MCF 10A (cell line): ENCODE measurements at regions not wholly inside any gene's neighbourhood (a gene's known extent, or its start where the extent isn't known, plus 50 kb on each side); places are given as distances from the start of the nearest gene placed in this dataset.

Experiments used
- BruUV-seq: library from RNA; stranded (reverse); fragments of 400-500 nt; replicated peaks from 2 replicates; lab custom pipeline; 2021; lab: Mats Ljungman, UMichigan
- CTCF ChIA-PET: fragments of 300-600 bp; sonication (Branson Sonifier 250); formaldehyde crosslinking; extraction: SDS; loops from one replicate; lab custom pipeline; 2021; ENCODE audit warnings: antibody characterized with exemption, inconsistent platforms; lab: Yijun Ruan, JAX
- POLR2A ChIA-PET: fragments of 300-600, 350-650 bp; sonication (Branson Sonifier 250); formaldehyde crosslinking; extraction: SDS; loops from one replicate; lab custom pipeline; 2020; ENCODE audit warnings: antibody characterized with exemption, inconsistent platforms; lab: Yijun Ruan, JAX
- DNase-seq: peaks from one replicate; pipeline ENCODE4 v3.0.0-alpha.2; 2018; ENCODE audit not compliant: unreplicated experiment
- H3K27ac Mint-ChIP-seq: one replicate; pipeline ENCODE4 v1.8.0; 2022; ENCODE audit warnings: mild to moderate bottlenecking, low read depth, mixed read lengths; ENCODE audit not compliant: unreplicated experiment
- H3K27me3 Mint-ChIP-seq: one replicate; pipeline ENCODE4 v1.8.0; 2022; ENCODE audit warnings: mixed read lengths; ENCODE audit not compliant: insufficient read depth, unreplicated experiment
- H3K36me3 Mint-ChIP-seq: one replicate; pipeline ENCODE4 v1.8.0; 2022; ENCODE audit warnings: mild to moderate bottlenecking, moderate library complexity, mixed read lengths; ENCODE audit not compliant: insufficient read depth, unreplicated experiment
- H3K4me1 Mint-ChIP-seq: one replicate; pipeline ENCODE4 v1.8.0; 2022; ENCODE audit warnings: mixed read lengths; ENCODE audit not compliant: insufficient read depth, unreplicated experiment
- H3K4me3 Mint-ChIP-seq: one replicate; pipeline ENCODE4 v1.8.0; 2022; ENCODE audit warnings: mild to moderate bottlenecking, moderate library complexity, mixed read lengths; ENCODE audit not compliant: unreplicated experiment
- H3K9me3 Mint-ChIP-seq: one replicate; pipeline ENCODE4 v1.8.0; 2022; ENCODE audit warnings: mixed read lengths; ENCODE audit not compliant: unreplicated experiment
- CTCF ChIP-seq: fragments of 200-600 bp; IDR thresholded peaks from one replicate; pipeline ENCODE4 v1.8.0; 2022; ENCODE audit warnings: antibody characterized with exemption, mild to moderate bottlenecking; ENCODE audit not compliant: unreplicated experiment
- intact Hi-C: fragments of 100-400 bp; cut with micrococcal nuclease; formaldehyde crosslinking; loops from 2 replicates; pipeline ENCODE4 v1.14.1; 2022

DNA sequence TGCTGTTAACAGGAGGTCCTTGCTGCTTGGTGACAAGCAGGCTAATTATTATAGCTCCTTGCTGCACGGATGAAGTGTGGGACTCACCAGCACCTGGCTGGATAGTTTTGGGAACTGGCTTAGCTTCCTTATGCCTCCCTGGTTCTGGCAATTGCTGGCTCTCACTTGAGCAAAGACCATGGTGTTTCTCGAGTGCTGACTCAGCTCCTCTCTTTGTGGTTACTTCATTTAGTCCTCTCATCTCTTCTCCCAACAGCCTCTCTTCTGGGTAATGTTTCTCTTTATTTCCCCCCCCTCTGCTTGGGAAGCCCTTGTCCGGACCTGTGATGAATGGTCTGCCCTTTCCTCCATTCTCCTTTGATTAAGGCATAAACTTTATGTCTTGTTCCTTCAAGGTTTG, 100.4 kb downstream of the CBLL2 start:
- ChIA-PET POLR2A (no interaction called here), CTCF (interaction anchor here (0.9 kb wide), 1 partner anchor 375 kb away, joined by 3 read pairs; no protein-coding TSS in a partner anchor)
- TF ChIP-seq CTCF = no peak
- Mint-ChIP-seq H3K9me3 (no peaks in the 10 kb centered on the region), H3K4me3 (no peak overlapping the region), H3K36me3 (no peaks in the 10 kb centered on the region), H3K27ac (no peak overlapping the region), H3K27me3 (peaks cover 72% of the 10 kb centered on the region), H3K4me1 (peaks cover 8% of the 10 kb centered on the region)
- intact Hi-C loops = no loop called here
- no peak for DNase-seq
- BruUV-seq = no TSS peak

- H3K27ac Mint-ChIP-seq = no peak overlapping the region
- H3K9me3 Mint-ChIP-seq = no peaks in the 10 kb centered on the region
- no peak for DNase-seq
- no peak for TF ChIP-seq CTCF
- POLR2A ChIA-PET = no interaction called here
- H3K4me3 Mint-ChIP-seq = no peak overlapping the region
- no TSS peak for BruUV-seq
- H3K4me1 Mint-ChIP-seq = peaks cover 11% of the 10 kb centered on the region
- peaks cover 65% of the 10 kb centered on the region for H3K27me3 Mint-ChIP-seq
- CTCF ChIA-PET = no interaction called here
- intact Hi-C loops = no loop called here
- H3K36me3 Mint-ChIP-seq = no peaks in the 10 kb centered on the region
Observed at GRCh38 chrX:22373766-22374165, 101.1 kb downstream of the CBLL2 start.

GRCh38 chrX:22376369-22376768, 103.7 kb downstream of the CBLL2 start:
- peaks cover 39% of the 10 kb centered on the region for H3K27me3 Mint-ChIP-seq

GRCh38 chrX:22378296-22378695, 105.6 kb downstream of the CBLL2 start:
- ChIA-PET CTCF (no interaction called here), POLR2A (no interaction called here)
- Mint-ChIP-seq H3K27ac (peak overlapping the region; percentile 23), H3K36me3 (no peaks in the 10 kb centered on the region), H3K27me3 (peaks cover 20% of the 10 kb centered on the region), H3K4me1 (peaks cover 8% of the 10 kb centered on the region), H3K9me3 (no peaks in the 10 kb centered on the region), H3K4me3 (no peak overlapping the region)
- intact Hi-C loops = no loop called here
- no peak for TF ChIP-seq CTCF
- DNase-seq = no peak
- BruUV-seq = no TSS peak

More at GRCh38 chrX:22376369-22376768, 103.7 kb downstream of the CBLL2 start:
- Mint-ChIP-seq H3K9me3 (no peaks in the 10 kb centered on the region), H3K4me3 (no peak overlapping the region), H3K36me3 (no peaks in the 10 kb centered on the region), H3K4me1 (peaks cover 11% of the 10 kb centered on the region), H3K27ac (no peak overlapping the region)
- no TSS peak for BruUV-seq
- POLR2A ChIA-PET = no interaction called here
- intact Hi-C loops = no loop called here
- DNase-seq = no peak
- CTCF ChIA-PET = no interaction called here
- TF ChIP-seq CTCF = no peak
